ENCODE measurements at regions not wholly inside any gene's neighbourhood (a gene's known extent, or its start where the extent isn't known, plus 50 kb on each side); places are given as distances from the start of the nearest gene placed in this dataset.

- TF ChIP-seq CTCF (IDR thresholded peaks at IDR 0.05; ENCODE audit: low read depth, low read length, poor library complexity, severe bottlenecking), result no peak
- TF ChIP-seq EZH2phosphoT487 (IDR thresholded peaks at IDR 0.05; ENCODE audit: borderline replicate concordance, low read length), result no peak
Measured at GRCh38 chr18:29041976-29042375, 865.0 kb upstream of the CDH2 start.

All from DOHH2 (cell line).